Activated naive CD8-positive, alpha-beta T cell treated with anti-CD3 and anti-CD28 coated beads for 36 hours (primary cell): ENCODE measurements at regions not wholly inside any gene's neighbourhood (a gene's known extent, or its start where the extent isn't known, plus 50 kb on each side); places are given as distances from the start of the nearest gene placed in this dataset.
"Not testable (repeated sequence)": the region's sequence is repeated elsewhere in the genome, so short reads cannot be mapped to it uniquely, and the experiment has no call there.

Source experiments
- DNase-seq: peaks from one replicate; pipeline ENCODE4 v3.0.0; 2021
- H3K27ac Mint-ChIP-seq: one replicate; pipeline ENCODE4 v1.8.0; 2022; ENCODE audit warnings: mild to moderate bottlenecking, moderate library complexity, mixed read lengths
- H3K27me3 Mint-ChIP-seq: one replicate; pipeline ENCODE4 v1.8.0; 2022; ENCODE audit warnings: mild to moderate bottlenecking, mixed read lengths
- H3K36me3 Mint-ChIP-seq: one replicate; pipeline ENCODE4 v1.8.0; 2021; ENCODE audit warnings: mild to moderate bottlenecking, mixed read lengths
- H3K4me1 Mint-ChIP-seq: one replicate; pipeline ENCODE4 v1.8.0; 2021; ENCODE audit warnings: mixed read lengths
- H3K4me3 Mint-ChIP-seq: one replicate; pipeline ENCODE4 v1.8.0; 2022; ENCODE audit warnings: mild to moderate bottlenecking, moderate library complexity, mixed read lengths
- H3K9me3 Mint-ChIP-seq: one replicate; pipeline ENCODE4 v1.8.0; 2022; ENCODE audit warnings: mixed read lengths

GRCh38 chr17:33709881-33710280 lies 416.8 kb upstream of the ASIC2 start:
- Mint-ChIP-seq H3K4me1 (no peaks in the 10 kb centered on the region), H3K9me3 (peaks cover 5% of the 10 kb centered on the region)

GRCh38 chr17:33712120-33712519 lies 419.0 kb upstream of the ASIC2 start:
- Mint-ChIP-seq H3K4me1 (no peaks in the 10 kb centered on the region), H3K9me3 (no peaks in the 10 kb centered on the region), H3K4me3 (no peak overlapping the region), H3K27me3 (peaks cover 5% of the 10 kb centered on the region), H3K36me3 (no peaks in the 10 kb centered on the region), H3K27ac (no peak overlapping the region)
- no peak for DNase-seq

More at GRCh38 chr17:33709881-33710280, 416.8 kb upstream of the ASIC2 start:
- Mint-ChIP-seq H3K4me3 (no peak overlapping the region), H3K36me3 (no peaks in the 10 kb centered on the region), H3K27ac (no peak overlapping the region), H3K27me3 (peaks cover 5% of the 10 kb centered on the region)
- DNase-seq: no peak

GRCh38 chr17:33716957-33717356 lies 423.9 kb upstream of the ASIC2 start:
- H3K27me3 Mint-ChIP-seq: peaks cover 14% of the 10 kb centered on the region
- H3K9me3 Mint-ChIP-seq: no peaks in the 10 kb centered on the region
- H3K4me3 Mint-ChIP-seq: no peak overlapping the region
- no peak for DNase-seq
- no peaks in the 10 kb centered on the region for H3K4me1 Mint-ChIP-seq
- H3K27ac Mint-ChIP-seq: no peak overlapping the region
- H3K36me3 Mint-ChIP-seq: no peaks in the 10 kb centered on the region

- peaks cover 44% of the 10 kb centered on the region for H3K27me3 Mint-ChIP-seq
- H3K27ac Mint-ChIP-seq, H3K9me3 Mint-ChIP-seq, H3K4me1 Mint-ChIP-seq, H3K4me3 Mint-ChIP-seq, H3K36me3 Mint-ChIP-seq, DNase-seq: not testable (repeated sequence)
These were observed 430.6 kb upstream of the ASIC2 start for GRCh38 chr17:33723736-33724135.

- DNase-seq: peak; percentile 13
These were observed 432.7 kb upstream of the ASIC2 start for GRCh38 chr17:33725675-33726271.

GRCh38 chr17:33730131-33730530 lies 437.0 kb upstream of the ASIC2 start:
- Mint-ChIP-seq H3K4me1 (no peaks in the 10 kb centered on the region), H3K36me3 (no peaks in the 10 kb centered on the region), H3K27me3 (peaks cover 40% of the 10 kb centered on the region), H3K27ac (no peak overlapping the region), H3K4me3 (no peak overlapping the region), H3K9me3 (peaks cover 4% of the 10 kb centered on the region)
- DNase-seq: no peak

More at GRCh38 chr17:33725675-33726271, 432.7 kb upstream of the ASIC2 start:
- Mint-ChIP-seq H3K9me3 (no peaks in the 10 kb centered on the region), H3K36me3 (no peaks in the 10 kb centered on the region), H3K4me3 (no peak overlapping the region), H3K4me1 (no peaks in the 10 kb centered on the region), H3K27ac (no peak overlapping the region), H3K27me3 (peaks cover 34% of the 10 kb centered on the region)

GRCh38 chr17:33732116-33732515 lies 439.0 kb upstream of the ASIC2 start:
- no peak overlapping the region for H3K27ac Mint-ChIP-seq
- H3K9me3 Mint-ChIP-seq: peaks cover 4% of the 10 kb centered on the region
- H3K4me3 Mint-ChIP-seq: no peak overlapping the region
- H3K36me3 Mint-ChIP-seq: no peaks in the 10 kb centered on the region
- H3K27me3 Mint-ChIP-seq: peaks cover 33% of the 10 kb centered on the region
- no peaks in the 10 kb centered on the region for H3K4me1 Mint-ChIP-seq
- no peak for DNase-seq

GRCh38 chr17:33739714-33740113 lies 446.6 kb upstream of the ASIC2 start:
- Mint-ChIP-seq H3K27me3 (peaks cover 43% of the 10 kb centered on the region), H3K9me3 (no peaks in the 10 kb centered on the region), H3K4me1 (no peaks in the 10 kb centered on the region), H3K36me3 (no peaks in the 10 kb centered on the region), H3K4me3 (no peak overlapping the region), H3K27ac (no peak overlapping the region)
- DNase-seq: no peak

GRCh38 chr17:33745047-33745760 lies 452.1 kb upstream of the ASIC2 start:
- H3K27me3 Mint-ChIP-seq: peaks cover 31% of the 10 kb centered on the region
- H3K4me1 Mint-ChIP-seq: peaks cover 3% of the 10 kb centered on the region

GRCh38 chr17:33749171-33749570 lies 456.1 kb upstream of the ASIC2 start:
- no peak for DNase-seq
- peaks cover 3% of the 10 kb centered on the region for H3K4me1 Mint-ChIP-seq

More at GRCh38 chr17:33745047-33745760, 452.1 kb upstream of the ASIC2 start:
- no peak for DNase-seq
- no peak overlapping the region for H3K27ac Mint-ChIP-seq
- no peak overlapping the region for H3K4me3 Mint-ChIP-seq
- H3K36me3 Mint-ChIP-seq: no peaks in the 10 kb centered on the region
- no peaks in the 10 kb centered on the region for H3K9me3 Mint-ChIP-seq

GRCh38 chr17:33750943-33751701 lies 458.0 kb upstream of the ASIC2 start:
- H3K4me1 Mint-ChIP-seq: no peaks in the 10 kb centered on the region
- H3K4me3 Mint-ChIP-seq: no peak overlapping the region
- peak; percentile 48 for DNase-seq
- no peak overlapping the region for H3K27ac Mint-ChIP-seq
- H3K9me3 Mint-ChIP-seq: peaks cover 2% of the 10 kb centered on the region
- H3K36me3 Mint-ChIP-seq: no peaks in the 10 kb centered on the region
- H3K27me3 Mint-ChIP-seq: peaks cover 43% of the 10 kb centered on the region

More at GRCh38 chr17:33749171-33749570, 456.1 kb upstream of the ASIC2 start:
- Mint-ChIP-seq H3K36me3 (no peaks in the 10 kb centered on the region), H3K9me3 (no peaks in the 10 kb centered on the region), H3K4me3 (no peak overlapping the region), H3K27me3 (peaks cover 48% of the 10 kb centered on the region), H3K27ac (no peak overlapping the region)

GRCh38 chr17:33751702-33752065 lies 458.6 kb upstream of the ASIC2 start:
- no peak overlapping the region for H3K27ac Mint-ChIP-seq
- no peaks in the 10 kb centered on the region for H3K4me1 Mint-ChIP-seq
- no peak for DNase-seq
- peaks cover 2% of the 10 kb centered on the region for H3K9me3 Mint-ChIP-seq
- H3K4me3 Mint-ChIP-seq: no peak overlapping the region
- H3K36me3 Mint-ChIP-seq: no peaks in the 10 kb centered on the region
- H3K27me3 Mint-ChIP-seq: peaks cover 43% of the 10 kb centered on the region

GRCh38 chr17:33753452-33753851 lies 460.4 kb upstream of the ASIC2 start:
- H3K4me3 Mint-ChIP-seq: no peak overlapping the region
- peaks cover 2% of the 10 kb centered on the region for H3K9me3 Mint-ChIP-seq
- H3K36me3 Mint-ChIP-seq: no peaks in the 10 kb centered on the region
- H3K4me1 Mint-ChIP-seq: no peaks in the 10 kb centered on the region
- DNase-seq: no peak
- peaks cover 43% of the 10 kb centered on the region for H3K27me3 Mint-ChIP-seq
- H3K27ac Mint-ChIP-seq: no peak overlapping the region

- H3K36me3 Mint-ChIP-seq: no peaks in the 10 kb centered on the region
- peaks cover 26% of the 10 kb centered on the region for H3K27me3 Mint-ChIP-seq
- DNase-seq: no peak
- H3K4me3 Mint-ChIP-seq: no peak overlapping the region
- H3K4me1 Mint-ChIP-seq: no peaks in the 10 kb centered on the region
- H3K27ac Mint-ChIP-seq: no peak overlapping the region
- H3K9me3 Mint-ChIP-seq: peaks cover 2% of the 10 kb centered on the region
These were observed 462.9 kb upstream of the ASIC2 start for GRCh38 chr17:33756021-33756420.

- Mint-ChIP-seq H3K27ac (no peak overlapping the region), H3K9me3 (no peaks in the 10 kb centered on the region), H3K4me3 (no peak overlapping the region), H3K36me3 (no peaks in the 10 kb centered on the region), H3K27me3 (peaks cover 6% of the 10 kb centered on the region), H3K4me1 (no peaks in the 10 kb centered on the region)
- DNase-seq: no peak
These were observed 472.8 kb upstream of the ASIC2 start for GRCh38 chr17:33765871-33766270.
